ENCODE measurements at regions not wholly inside any gene's neighbourhood (a gene's known extent, or its start where the extent isn't known, plus 50 kb on each side); places are given as distances from the start of the nearest gene placed in this dataset.

GRCh38 chr11:100578831-100579311, 108.2 kb upstream of the ARHGAP42 start:
- TF ChIP-seq CTCF (conservative IDR thresholded peaks at IDR 0.05), result no peak
- peak; percentile 73 for DNase-seq
- H3K27ac Mint-ChIP-seq, result no peak overlapping the region

DNA sequence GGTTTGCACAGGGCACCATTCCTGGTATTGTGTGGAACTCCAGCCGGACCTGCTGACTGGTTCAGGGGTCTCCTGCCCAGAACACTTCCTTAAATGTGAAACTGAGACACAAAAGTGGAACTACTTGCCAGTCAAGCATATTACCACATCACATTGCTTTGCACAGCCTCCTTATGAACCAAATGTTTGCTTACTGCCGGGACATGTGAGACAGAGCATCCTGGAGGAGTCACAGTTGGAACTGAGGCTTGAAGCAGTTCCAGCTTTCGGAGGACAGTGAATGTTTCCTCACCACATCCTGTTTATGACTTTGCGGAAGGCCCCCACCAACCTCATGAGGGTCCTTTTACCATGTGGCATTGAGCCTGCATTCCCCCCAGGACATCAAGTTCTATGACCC, 105.8 kb upstream of the ARHGAP42 start:
- 89 to 96% methylated on average over 4 of the region's 4 CpGs for WGBS, 2 experiments (ENCODE audit: insufficient coverage in 1 of 2, insufficient read length in 1 of 2)
- Histone ChIP-seq H3K36me3 (ENCODE audit: control insufficient read depth, insufficient read depth, low read length) (no peaks in the 10 kb centered on the region), H3K4me3 (ENCODE audit: low read length) (no peak overlapping the region), H3K9ac (ENCODE audit: extremely low read depth, low read length, poor library complexity, severe bottlenecking) (no peak overlapping the region), H3K9me3 (ENCODE audit: control insufficient read depth, low read length) (no peaks in the 10 kb centered on the region), H3K27me3 (ENCODE audit: control insufficient read depth, insufficient read depth, low read length, poor library complexity, severe bottlenecking) (peaks cover 16% of the 10 kb centered on the region), H3K4me1 (ENCODE audit: control insufficient read depth, insufficient read depth, low read length) (peaks cover 6% of the 10 kb centered on the region), H3K27ac (ENCODE audit: low read depth, low read length) (no peak overlapping the region)
- Mint-ChIP-seq H3K9me3 (no peaks in the 10 kb centered on the region), H3K36me3 (ENCODE audit: low read depth) (no peaks in the 10 kb centered on the region), H3K27me3 (ENCODE audit: insufficient read depth) (peaks cover 2% of the 10 kb centered on the region), H3K4me1 (peaks cover 26% of the 10 kb centered on the region), H3K27ac (no peak overlapping the region), H3K4me3 (no peak overlapping the region)
- no peak for TF ChIP-seq CTCF (conservative IDR thresholded peaks at IDR 0.05)
- DNase-seq, result no peak

More at GRCh38 chr11:100578831-100579311, 108.2 kb upstream of the ARHGAP42 start:
- Histone ChIP-seq H3K4me3 (ENCODE audit: low read length) (no peak overlapping the region), H3K27me3 (ENCODE audit: control insufficient read depth, insufficient read depth, low read length, poor library complexity, severe bottlenecking) (peaks cover 16% of the 10 kb centered on the region), H3K27ac (ENCODE audit: low read depth, low read length) (no peak overlapping the region), H3K9ac (ENCODE audit: extremely low read depth, low read length, poor library complexity, severe bottlenecking) (no peak overlapping the region), H3K4me1 (ENCODE audit: control insufficient read depth, insufficient read depth, low read length) (no peaks in the 10 kb centered on the region), H3K36me3 (ENCODE audit: control insufficient read depth, insufficient read depth, low read length) (no peaks in the 10 kb centered on the region), H3K9me3 (ENCODE audit: control insufficient read depth, low read length) (no peaks in the 10 kb centered on the region)
- 88 to 92% methylated on average over 4 to 5 of the region's 5 CpGs for WGBS, 2 experiments (ENCODE audit: insufficient coverage in 1 of 2, insufficient read length in 1 of 2)
- H3K9me3 Mint-ChIP-seq, result no peaks in the 10 kb centered on the region
- no peaks in the 10 kb centered on the region for H3K36me3 Mint-ChIP-seq (ENCODE audit: low read depth)
- peaks cover 18% of the 10 kb centered on the region for H3K4me1 Mint-ChIP-seq
- peaks cover 2% of the 10 kb centered on the region for H3K27me3 Mint-ChIP-seq (ENCODE audit: insufficient read depth)
- no peak overlapping the region for H3K4me3 Mint-ChIP-seq

DNA sequence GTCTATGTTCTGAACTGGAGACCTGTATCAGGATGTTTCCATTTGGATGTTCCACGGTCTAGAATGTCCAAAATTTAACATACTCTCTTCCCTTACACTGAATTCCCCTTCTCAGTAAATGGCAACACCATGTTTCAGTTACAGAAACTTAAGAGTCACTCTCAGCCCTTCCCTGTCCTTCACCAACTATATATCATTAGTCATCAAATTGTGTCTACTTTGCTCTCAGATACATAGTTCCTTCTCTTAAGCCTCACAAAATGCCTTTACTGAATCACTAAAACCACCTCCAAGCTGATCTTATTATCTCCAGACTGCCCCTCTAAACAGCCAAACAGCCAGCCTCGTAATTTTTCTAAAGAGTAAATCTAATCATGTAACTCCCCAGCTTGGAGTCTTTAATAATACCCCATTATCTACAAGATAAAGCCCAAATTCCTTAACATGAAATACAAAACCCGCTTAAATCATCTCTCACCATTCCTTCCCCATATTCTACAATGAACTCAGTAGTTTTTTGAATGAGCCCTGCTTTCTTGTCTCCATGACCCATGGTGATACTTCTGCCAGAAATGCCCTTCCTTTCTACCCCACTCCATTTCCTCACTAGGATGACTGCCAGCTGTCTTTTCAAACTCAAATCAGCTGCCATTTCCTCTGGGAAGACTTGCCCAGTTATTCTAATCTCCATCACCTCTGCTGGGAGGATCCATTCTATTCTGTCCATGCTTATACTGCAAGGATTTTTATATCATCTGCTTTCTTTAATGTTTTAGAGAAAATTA, 102.7 kb upstream of the ARHGAP42 start:
- Mint-ChIP-seq H3K36me3 (ENCODE audit: low read depth) (no peaks in the 10 kb centered on the region), H3K27ac (no peak overlapping the region), H3K9me3 (no peaks in the 10 kb centered on the region), H3K4me1 (peaks cover 18% of the 10 kb centered on the region), H3K4me3 (no peak overlapping the region), H3K27me3 (ENCODE audit: insufficient read depth) (peaks cover 20% of the 10 kb centered on the region)
- H3K9ac ChIP-seq (ENCODE audit: extremely low read depth, low read length, poor library complexity, severe bottlenecking), result no peak overlapping the region
- no peak overlapping the region for H3K4me3 ChIP-seq (ENCODE audit: low read length)
- H3K27ac ChIP-seq (ENCODE audit: low read depth, low read length), result no peak overlapping the region
- H3K27me3 ChIP-seq (ENCODE audit: control insufficient read depth, insufficient read depth, low read length, poor library complexity, severe bottlenecking), result peaks cover 34% of the 10 kb centered on the region
- no peak for DNase-seq
- peaks cover 8% of the 10 kb centered on the region for H3K4me1 ChIP-seq (ENCODE audit: control insufficient read depth, insufficient read depth, low read length)
- peaks cover 5% of the 10 kb centered on the region for H3K9me3 ChIP-seq (ENCODE audit: control insufficient read depth, low read length)
- no peak for TF ChIP-seq CTCF (conservative IDR thresholded peaks at IDR 0.05)
- H3K36me3 ChIP-seq (ENCODE audit: control insufficient read depth, insufficient read depth, low read length), result no peaks in the 10 kb centered on the region
- 88 to 91% methylated on average over 3 of the region's 3 CpGs for WGBS, 2 experiments (ENCODE audit: insufficient coverage in 1 of 2, insufficient read length in 1 of 2)
